ENCODE measurements at regions not wholly inside any gene's neighbourhood (a gene's known extent, or its start where the extent isn't known, plus 50 kb on each side); places are given as distances from the start of the nearest gene placed in this dataset.

- TF ChIP-seq CTCF (IDR thresholded peaks at IDR 0.05; ENCODE audit: insufficient read depth, low read depth, low read length), result no peak
- TF ChIP-seq EZH2 (IDR thresholded peaks at IDR 0.05; ENCODE audit: insufficient read depth, low read length), result no peak
These were observed 494.4 kb downstream of the CDH9 start for GRCh38 chr5:26543987-26544386.

All from astrocyte (in vitro differentiated cells and primary cell).